Posterior cingulate gyrus (tissue), 11 donors: ENCODE measurements at regions not wholly inside any gene's neighbourhood (a gene's known extent, or its start where the extent isn't known, plus 50 kb on each side); places are given as distances from the start of the nearest gene placed in this dataset.

Experiments used
- DNase-seq, 10 donors: peaks; one replicate each; pipeline versions ENCODE4 v3.0.0 to v3.0.0-alpha.2; 2020 to 2021; ENCODE audit warnings: mixed read lengths in 3 of 10
- intact Hi-C: fragments of 100-400 bp; cut with DNase I; formaldehyde crosslinking; loops from one replicate; pipeline ENCODE4 v1.15.1; 2023

- intact Hi-C loops: no loop called here
These were observed 130.9 kb downstream of the TES start for GRCh38 chr7:116340943-116341907.

GRCh38 chr7:116342125-116342524 is 131.8 kb downstream of the TES start:
- intact Hi-C loops: no loop called here

More at GRCh38 chr7:116340943-116341907, 130.9 kb downstream of the TES start:
- DNase-seq: no peak

GRCh38 chr7:116347151-116347832 is 137.0 kb downstream of the TES start:
- intact Hi-C loops: no loop called here
- DNase-seq: no peak

More at GRCh38 chr7:116342125-116342524, 131.8 kb downstream of the TES start:
- no peak for DNase-seq

GRCh38 chr7:116348346-116348745 is 138.0 kb downstream of the TES start:
- no peak for DNase-seq
- intact Hi-C loops: no loop called here

GRCh38 chr7:116351966-116352365 is 141.6 kb downstream of the TES start:
- intact Hi-C loops: no loop called here
- no peak for DNase-seq

GRCh38 chr7:116353647-116354046 is 143.3 kb downstream of the TES start:
- peak in 1 of 10 donors; percentile 60 for DNase-seq
- intact Hi-C loops: no loop called here

GRCh38 chr7:116354171-116354545 is 143.8 kb downstream of the TES start:
- intact Hi-C loops: no loop called here

GRCh38 chr7:116354546-116355423 is 144.4 kb downstream of the TES start:
- intact Hi-C loops: no loop called here
- DNase-seq: no peak

More at GRCh38 chr7:116354171-116354545, 143.8 kb downstream of the TES start:
- peak in 3 of 10 donors; percentile 10 to 67 (median 11) for DNase-seq

GRCh38 chr7:116355424-116355765 is 144.1 kb upstream of the CAV2 start:
- intact Hi-C loops: no loop called here
- DNase-seq: no peak

GRCh38 chr7:116356333-116356965 is 143.1 kb upstream of the CAV2 start:
- no peak for DNase-seq
- intact Hi-C loops: no loop called here

- DNase-seq: no peak
- intact Hi-C loops: no loop called here
These were observed 142.6 kb upstream of the CAV2 start for GRCh38 chr7:116356979-116357378.

- intact Hi-C loops: no loop called here
- DNase-seq: no peak
These were observed 141.5 kb upstream of the CAV2 start for GRCh38 chr7:116357781-116358670.

GRCh38 chr7:116361767-116362166 is 137.8 kb upstream of the CAV2 start:
- no peak for DNase-seq

GRCh38 chr7:116363637-116364432 is 135.7 kb upstream of the CAV2 start:
- DNase-seq: no peak
- intact Hi-C loops: no loop called here

More at GRCh38 chr7:116361767-116362166, 137.8 kb upstream of the CAV2 start:
- intact Hi-C loops: no loop called here

- intact Hi-C loops: no loop called here
These were observed 135.1 kb upstream of the CAV2 start for GRCh38 chr7:116364469-116364868.

GRCh38 chr7:116365797-116366196 is 133.7 kb upstream of the CAV2 start:
- intact Hi-C loops: no loop called here
- no peak for DNase-seq

More at GRCh38 chr7:116364469-116364868, 135.1 kb upstream of the CAV2 start:
- no peak for DNase-seq

GRCh38 chr7:116367171-116367813 is 132.2 kb upstream of the CAV2 start:
- intact Hi-C loops: no loop called here
- DNase-seq: no peak

- DNase-seq: no peak
- intact Hi-C loops: no loop called here
These were observed 130.6 kb upstream of the CAV2 start for GRCh38 chr7:116368965-116369364.
